Left ventricle myocardium inferior (tissue), 1 donor: ENCODE measurements at regions not wholly inside any gene's neighbourhood (a gene's known extent, or its start where the extent isn't known, plus 50 kb on each side); places are given as distances from the start of the nearest gene placed in this dataset.

Source experiments
- DNase-seq: peaks from one replicate; pipeline ENCODE4 v3.0.0-alpha.2; 2020
- H3K27ac ChIP-seq: fragments of 200-600 bp; replicated peaks from 2 replicates; pipeline ENCODE4 v1.8.0; 2021
- H3K27me3 ChIP-seq: fragments of 200-600 bp; 2 replicates; pipeline ENCODE4 v1.8.0; 2021; ENCODE audit warnings: low read depth
- H3K36me3 ChIP-seq: fragments of 200-600 bp; 2 replicates; pipeline ENCODE4 v1.8.0; 2021
- H3K4me1 ChIP-seq: fragments of 200-600 bp; 2 replicates; pipeline ENCODE4 v1.8.0; 2021
- H3K4me3 ChIP-seq: fragments of 200-600 bp; 2 replicates; pipeline ENCODE4 v1.8.0; 2021; ENCODE audit warnings: mild to moderate bottlenecking, moderate library complexity
- H3K9me3 ChIP-seq: fragments of 200-600 bp; replicated peaks from 2 replicates; pipeline ENCODE4 v1.8.0; 2021
- intact Hi-C: fragments of 100-400 bp; cut with micrococcal nuclease; formaldehyde crosslinking; loops from one replicate; pipeline ENCODE4 v1.11.0; 2022
- TF ChIP-seq, protein P1 (sequence below): fragments of 200-600 bp; IDR thresholded peaks from 2 replicates; pipeline ENCODE4 v1.8.0; 2021; ENCODE audit warnings: antibody characterized with exemption, mild to moderate bottlenecking, borderline replicate concordance
- donor health status: DM: no; HTN: yes; CAD: no; lungs with severe emphysema.

DNA sequence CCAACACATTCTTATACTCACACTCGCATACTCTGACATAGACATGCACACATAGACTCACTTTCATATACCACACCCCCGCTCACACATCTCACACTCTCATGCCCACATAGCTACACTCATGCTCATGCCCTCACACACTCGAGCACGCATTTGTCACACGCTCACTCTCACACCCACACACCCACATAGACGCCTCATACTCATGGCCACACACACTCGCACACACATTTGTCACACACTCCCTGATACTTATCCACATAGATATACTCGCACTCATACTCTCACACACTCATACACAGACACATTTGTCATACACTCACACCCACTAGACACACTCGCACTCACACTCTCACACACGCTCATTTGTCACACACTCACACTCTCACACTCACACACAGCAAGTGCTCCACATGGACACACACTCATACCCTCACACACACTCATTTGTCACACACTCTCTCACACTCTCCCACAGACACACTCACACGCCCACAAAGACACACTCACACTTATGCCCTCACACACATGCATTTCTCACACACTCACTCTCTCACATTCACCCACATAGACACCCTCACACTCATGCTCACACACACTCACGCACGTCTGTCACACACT lies 50.9 kb downstream of the TNP1 start:
- Histone ChIP-seq H3K9me3 (no peaks in the 10 kb centered on the region), H3K36me3 (no peaks in the 10 kb centered on the region), H3K27me3 (no peaks in the 10 kb centered on the region), H3K27ac (no peak overlapping the region), H3K4me3 (no peak overlapping the region), H3K4me1 (peaks cover 26% of the 10 kb centered on the region)
- no peak for DNase-seq
- intact Hi-C loops: no loop called here
- TF ChIP-seq, protein P1, sequence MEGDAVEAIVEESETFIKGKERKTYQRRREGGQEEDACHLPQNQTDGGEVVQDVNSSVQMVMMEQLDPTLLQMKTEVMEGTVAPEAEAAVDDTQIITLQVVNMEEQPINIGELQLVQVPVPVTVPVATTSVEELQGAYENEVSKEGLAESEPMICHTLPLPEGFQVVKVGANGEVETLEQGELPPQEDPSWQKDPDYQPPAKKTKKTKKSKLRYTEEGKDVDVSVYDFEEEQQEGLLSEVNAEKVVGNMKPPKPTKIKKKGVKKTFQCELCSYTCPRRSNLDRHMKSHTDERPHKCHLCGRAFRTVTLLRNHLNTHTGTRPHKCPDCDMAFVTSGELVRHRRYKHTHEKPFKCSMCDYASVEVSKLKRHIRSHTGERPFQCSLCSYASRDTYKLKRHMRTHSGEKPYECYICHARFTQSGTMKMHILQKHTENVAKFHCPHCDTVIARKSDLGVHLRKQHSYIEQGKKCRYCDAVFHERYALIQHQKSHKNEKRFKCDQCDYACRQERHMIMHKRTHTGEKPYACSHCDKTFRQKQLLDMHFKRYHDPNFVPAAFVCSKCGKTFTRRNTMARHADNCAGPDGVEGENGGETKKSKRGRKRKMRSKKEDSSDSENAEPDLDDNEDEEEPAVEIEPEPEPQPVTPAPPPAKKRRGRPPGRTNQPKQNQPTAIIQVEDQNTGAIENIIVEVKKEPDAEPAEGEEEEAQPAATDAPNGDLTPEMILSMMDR: no peak

DNA sequence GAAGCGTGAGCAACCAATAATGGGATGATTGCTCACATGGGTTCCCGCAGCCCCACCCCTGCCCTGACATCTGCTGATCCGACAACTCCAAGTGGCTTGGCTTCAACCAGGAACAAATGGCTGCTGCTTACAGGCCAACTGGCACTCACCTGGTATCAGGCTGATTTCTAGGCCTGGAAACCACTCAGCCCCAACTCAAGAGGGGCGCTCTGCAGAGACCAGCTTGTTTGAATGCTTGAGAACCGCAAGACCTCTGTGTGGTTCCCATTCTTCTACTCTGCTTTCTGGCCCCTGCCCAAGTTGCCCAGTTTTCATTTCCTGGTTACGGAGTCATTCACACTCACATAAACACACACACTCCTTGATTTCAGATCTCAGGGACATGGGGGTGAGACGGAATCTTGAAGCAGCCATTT lies 52.0 kb downstream of the TNP1 start:
- peak; percentile 30 for DNase-seq
- intact Hi-C loops: no loop called here
- Histone ChIP-seq H3K4me3 (no peak overlapping the region), H3K4me1 (peaks cover 37% of the 10 kb centered on the region), H3K36me3 (no peaks in the 10 kb centered on the region), H3K9me3 (no peaks in the 10 kb centered on the region), H3K27me3 (no peaks in the 10 kb centered on the region), H3K27ac (no peak overlapping the region)
- TF ChIP-seq, protein P1: no peak

DNA sequence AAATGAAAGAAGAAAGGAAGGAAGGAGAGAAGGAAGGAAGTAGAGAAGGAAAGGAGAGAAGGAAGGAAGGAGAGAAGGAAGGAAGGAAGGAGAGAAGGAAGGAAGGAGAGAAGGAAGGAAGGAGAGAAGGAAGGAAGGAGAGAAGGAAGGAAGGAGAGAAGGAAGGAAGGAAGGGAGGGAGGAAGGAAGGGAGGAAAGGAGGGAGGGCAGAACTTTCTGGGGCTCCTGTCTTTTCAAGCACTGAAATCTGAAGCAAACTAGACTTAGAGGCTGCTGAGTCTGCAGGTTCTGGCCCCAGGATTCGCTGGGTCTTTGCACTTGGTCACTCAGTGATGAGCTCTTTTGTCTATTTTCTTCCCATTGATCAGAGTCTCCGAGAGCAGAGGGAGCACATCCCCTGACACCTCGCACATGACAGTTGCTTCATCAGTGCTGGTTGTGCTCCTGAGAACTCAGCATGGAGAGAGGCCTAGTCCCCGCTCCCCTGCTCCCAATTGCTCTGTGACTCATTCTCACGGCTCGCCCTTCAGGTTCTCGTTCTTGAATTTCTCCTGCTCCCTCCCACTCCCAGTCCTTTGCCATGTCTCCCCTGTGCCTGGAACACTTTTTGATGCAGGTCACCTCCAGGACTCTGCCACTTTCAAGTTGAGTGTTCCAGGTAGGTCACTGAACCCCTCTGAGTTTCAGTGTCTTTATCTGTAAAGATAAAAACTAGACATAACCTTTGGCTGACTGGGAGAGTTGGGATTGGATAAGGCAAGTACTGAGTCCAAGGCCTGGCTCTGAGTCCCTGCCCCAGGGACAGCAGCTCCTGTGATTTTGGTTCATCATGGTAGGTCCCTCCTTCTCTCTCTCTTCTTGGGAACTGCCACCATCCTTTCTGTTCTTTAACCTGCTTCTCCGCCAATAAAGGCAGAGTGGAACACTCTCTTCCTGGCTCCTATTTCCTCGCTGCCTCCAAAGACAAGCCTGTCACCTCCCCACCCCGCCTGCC lies 55.2 kb downstream of the TNP1 start:
- Histone ChIP-seq H3K9me3 (no peaks in the 10 kb centered on the region), H3K4me3 (no peak overlapping the region), H3K27me3 (no peaks in the 10 kb centered on the region), H3K27ac (peak overlapping the region; percentile 9), H3K36me3 (no peaks in the 10 kb centered on the region), H3K4me1 (peaks cover 58% of the 10 kb centered on the region)
- intact Hi-C loops: no loop called here
- DNase-seq: peak; percentile 21
- TF ChIP-seq, protein P1: no peak

DNA sequence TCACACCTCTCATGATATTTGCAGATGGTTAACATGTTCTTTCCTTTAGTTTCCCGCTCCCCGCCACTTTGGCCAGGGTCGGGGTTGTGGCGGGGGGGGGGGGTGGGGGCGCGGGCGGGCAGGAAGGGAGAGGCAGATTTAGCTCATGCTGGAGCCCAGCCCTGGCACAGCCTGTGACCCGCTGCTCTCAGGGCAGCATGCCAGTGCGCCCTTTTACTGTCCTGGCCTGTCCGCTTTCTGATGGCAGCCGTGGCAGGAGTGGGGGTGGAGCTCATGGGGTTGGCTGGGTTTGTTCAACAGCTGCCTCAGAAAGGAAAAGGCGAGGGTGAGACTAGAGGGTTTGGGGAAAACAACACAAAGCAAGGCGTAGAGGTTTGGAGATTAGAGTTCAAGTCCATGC lies 56.1 kb downstream of the TNP1 start:
- Histone ChIP-seq H3K27ac (peak overlapping the region; percentile 53), H3K4me3 (no peak overlapping the region), H3K4me1 (peaks cover 58% of the 10 kb centered on the region), H3K36me3 (no peaks in the 10 kb centered on the region), H3K9me3 (no peaks in the 10 kb centered on the region), H3K27me3 (no peaks in the 10 kb centered on the region)
- peak; percentile 76 for DNase-seq
- TF ChIP-seq, protein P1: no peak
- intact Hi-C loops: no loop called here

DNA sequence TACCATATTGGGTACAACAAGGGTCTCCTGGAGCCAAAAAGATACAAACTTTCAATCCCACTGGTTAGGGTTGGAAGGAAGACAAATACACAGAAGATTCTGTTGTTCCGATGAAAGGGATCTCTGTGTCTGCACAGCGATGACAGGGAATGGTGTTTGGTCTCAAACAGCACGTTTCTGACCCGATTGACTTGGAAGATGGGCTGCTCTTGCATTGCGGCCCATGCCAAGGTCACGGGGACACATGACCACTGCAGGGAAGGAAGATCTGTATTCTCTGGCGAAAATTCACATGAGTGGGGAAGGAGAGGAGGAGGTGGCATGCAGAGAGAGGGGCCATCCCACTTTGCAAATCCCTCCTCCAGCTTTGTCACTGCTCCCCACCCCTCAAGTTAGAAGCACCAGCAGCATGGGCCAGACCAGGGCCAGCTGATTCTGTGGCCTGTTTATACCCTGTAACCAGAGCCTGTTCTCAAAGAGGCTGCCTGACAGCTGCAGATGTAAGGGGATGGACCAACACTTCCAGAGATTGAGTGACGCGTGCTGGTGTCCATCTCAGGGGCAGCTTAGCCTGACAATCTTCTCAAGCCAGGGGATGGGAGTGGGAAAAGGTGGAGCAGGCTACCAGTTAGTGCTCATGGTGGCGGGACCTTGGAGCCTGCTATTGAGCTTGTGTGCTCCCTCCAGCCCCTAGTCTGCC lies 57.2 kb downstream of the TNP1 start:
- DNase-seq: no peak
- Histone ChIP-seq H3K4me3 (no peak overlapping the region), H3K27ac (peak overlapping the region; percentile 53), H3K36me3 (no peaks in the 10 kb centered on the region), H3K9me3 (peaks cover 3% of the 10 kb centered on the region), H3K4me1 (peaks cover 51% of the 10 kb centered on the region), H3K27me3 (no peaks in the 10 kb centered on the region)
- TF ChIP-seq, protein P1: no peak
- intact Hi-C loops: no loop called here
